GM23338 (cell line): ENCODE measurements at regions not wholly inside any gene's neighbourhood (a gene's known extent, or its start where the extent isn't known, plus 50 kb on each side); places are given as distances from the start of the nearest gene placed in this dataset.

ENCODE experiments used
- ATAC-seq: fragments of 200-7000 bp; cut with Tn5 transposase; 3 replicates; pipeline ENCODE4 v1.9.1; 2020
- DNase-seq: peaks from one replicate; pipeline ENCODE4 v3.0.0-alpha.2; 2015; ENCODE audit warnings: low spot score
- H2AFZ ChIP-seq: fragments of 200-600 bp; sonication (generic); 2 replicates; pipeline ENCODE4 v1.8.0; 2016; ENCODE audit warnings: antibody characterized with exemption, mild to moderate bottlenecking, moderate library complexity
- H3F3A ChIP-seq: fragments of 200-600 bp; sonication (generic); replicated peaks from 2 replicates; pipeline ENCODE4 v1.8.0; 2017; ENCODE audit warnings: antibody characterized with exemption, mixed run types, low read depth
- H3K27ac ChIP-seq: fragments of 200-600 bp; sonication (generic); 2 replicates; pipeline ENCODE4 v1.6.1; 2016; ENCODE audit warnings: low read depth
- H3K27me3 ChIP-seq: fragments of 200-600 bp; sonication (generic); 2 replicates; pipeline ENCODE4 v1.8.0; 2016; ENCODE audit warnings: mild to moderate bottlenecking, mixed run types, moderate library complexity; ENCODE audit not compliant: insufficient read depth
- H3K36me3 ChIP-seq: fragments of 200-600 bp; sonication (generic); 2 replicates; pipeline ENCODE4 v1.8.0; 2016; ENCODE audit warnings: mild to moderate bottlenecking; ENCODE audit not compliant: insufficient read depth
- H3K4me1 ChIP-seq: fragments of 200-600 bp; sonication (generic); 2 replicates; pipeline ENCODE4 v1.8.0; 2016; ENCODE audit warnings: mild to moderate bottlenecking, moderate library complexity; ENCODE audit not compliant: insufficient read depth
- H3K4me2 ChIP-seq: fragments of 200-600 bp; sonication (generic); 2 replicates; pipeline ENCODE4 v1.7.1; 2017; ENCODE audit warnings: mixed run types
- H3K4me3 ChIP-seq: fragments of 200-600 bp; sonication (generic); 2 replicates; pipeline ENCODE4 v1.6.1; 2016; ENCODE audit warnings: mixed run types
- H3K79me2 ChIP-seq: fragments of 200-600 bp; sonication (generic); replicated peaks from 2 replicates; pipeline ENCODE4 v1.8.0; 2017; ENCODE audit warnings: mild to moderate bottlenecking; ENCODE audit not compliant: insufficient read depth
- H3K9me2 ChIP-seq: fragments of 200-600 bp; sonication (generic); 2 replicates; pipeline ENCODE4 v1.8.0; 2017; ENCODE audit not compliant: insufficient read depth
- H4K20me1 ChIP-seq: fragments of 200-600 bp; sonication (generic); replicated peaks from 2 replicates; pipeline ENCODE4 v1.8.0; 2017; ENCODE audit warnings: mild to moderate bottlenecking; ENCODE audit not compliant: insufficient read depth
- H3K27ac Mint-ChIP-seq: 2 replicates; pipeline ENCODE4 v1.8.0; 2020; ENCODE audit warnings: inconsistent platforms, mild to moderate bottlenecking, moderate library complexity, mixed read lengths
- H3K27me3 Mint-ChIP-seq: 3 replicates; pipeline ENCODE4 v1.8.0; 2022; ENCODE audit warnings: low read depth, mild to moderate bottlenecking, moderate library complexity, mixed read lengths, inconsistent platforms; ENCODE audit not compliant: insufficient read depth, poor library complexity
- H3K36me3 Mint-ChIP-seq: 3 replicates; pipeline ENCODE4 v1.8.0; 2021; ENCODE audit warnings: low read depth, mild to moderate bottlenecking, inconsistent platforms, moderate library complexity, mixed read lengths
- H3K4me1 Mint-ChIP-seq: 3 replicates; pipeline ENCODE4 v1.8.0; 2020; ENCODE audit warnings: mild to moderate bottlenecking, inconsistent platforms, mixed read lengths
- H3K4me3 Mint-ChIP-seq: 3 replicates; pipeline ENCODE4 v1.8.0; 2021; ENCODE audit warnings: moderate library complexity, mild to moderate bottlenecking, inconsistent platforms, mixed read lengths
- H3K9me3 Mint-ChIP-seq: 3 replicates; pipeline ENCODE4 v1.8.0; 2020; ENCODE audit warnings: moderate library complexity, mild to moderate bottlenecking, inconsistent platforms, mixed read lengths
- CREB1 ChIP-seq: fragments of 250-450 bp; sonication (Bioruptor Pico); IDR thresholded peaks from 2 replicates; pipeline ENCODE4 v1.5.0; 2020; ENCODE audit warnings: low read depth, mild to moderate bottlenecking, moderate library complexity
- EZH2 ChIP-seq: fragments of 200-600 bp; sonication (generic); IDR thresholded peaks from one replicate; pipeline ENCODE4 v1.8.0; 2017; ENCODE audit warnings: antibody characterized with exemption, mild to moderate bottlenecking, low read depth; ENCODE audit not compliant: unreplicated experiment
- EZH2phosphoT487 ChIP-seq: fragments of 200-600 bp; sonication (generic); IDR thresholded peaks from one replicate; pipeline ENCODE4 v1.8.1; 2018; ENCODE audit warnings: antibody characterized with exemption; ENCODE audit not compliant: unreplicated experiment
- JUNB ChIP-seq: IDR thresholded peaks from one replicate; pipeline ENCODE4 v1.6.1; 2016; ENCODE audit warnings: antibody characterized with exemption; ENCODE audit not compliant: unreplicated experiment
- NANOG ChIP-seq: IDR thresholded peaks from 2 replicates; pipeline ENCODE4 v1.6.1; 2016; ENCODE audit warnings: antibody characterized with exemption, borderline replicate concordance
- POLR2AphosphoS5 ChIP-seq: IDR thresholded peaks from 2 replicates; pipeline ENCODE4 v1.6.1; 2016; ENCODE audit warnings: antibody characterized with exemption, low read depth
- STAT1 ChIP-seq: IDR thresholded peaks from one replicate; pipeline ENCODE4 v1.6.1; 2016; ENCODE audit warnings: antibody characterized with exemption; ENCODE audit not compliant: unreplicated experiment
- ZNF114 ChIP-seq: fragments of 250-450 bp; sonication (Bioruptor Pico); IDR thresholded peaks from 2 replicates; pipeline ENCODE4 v1.5.0; 2020; ENCODE audit warnings: mild to moderate bottlenecking, moderate library complexity
- ZNF331 ChIP-seq: fragments of 250-450 bp; sonication (Bioruptor Pico); IDR thresholded peaks from 2 replicates; pipeline ENCODE4 v1.5.0; 2020; ENCODE audit warnings: low read depth, mild to moderate bottlenecking, moderate library complexity
- TF ChIP-seq, protein P1 (sequence below): IDR thresholded peaks from 2 replicates; pipeline ENCODE4 v1.6.1; 2016; ENCODE audit warnings: antibody characterized with exemption
- TF ChIP-seq, protein P2 (sequence below): IDR thresholded peaks from one replicate; pipeline ENCODE4 v1.6.1; 2018; ENCODE audit warnings: antibody characterized with exemption; ENCODE audit not compliant: unreplicated experiment
- TF ChIP-seq, protein P3 (sequence below), 2 experiments: fragments of 200-600 bp in 1 of 2; sonication (generic) in 1 of 2; conservative IDR thresholded peaks; 2 replicates each; pipeline versions ENCODE4 v1.5.1 to v1.6.1; 2016 to 2017; ENCODE audit warnings: antibody characterized with exemption in 2 of 2, low read depth in 2 of 2, mild to moderate bottlenecking in 2 of 2, moderate library complexity in 1 of 2
- TF ChIP-seq, protein P4 (sequence below): fragments of 250-450 bp; sonication (Bioruptor Pico); IDR thresholded peaks from 2 replicates; pipeline ENCODE4 v1.5.0; 2020; ENCODE audit warnings: mild to moderate bottlenecking, moderate library complexity

DNA sequence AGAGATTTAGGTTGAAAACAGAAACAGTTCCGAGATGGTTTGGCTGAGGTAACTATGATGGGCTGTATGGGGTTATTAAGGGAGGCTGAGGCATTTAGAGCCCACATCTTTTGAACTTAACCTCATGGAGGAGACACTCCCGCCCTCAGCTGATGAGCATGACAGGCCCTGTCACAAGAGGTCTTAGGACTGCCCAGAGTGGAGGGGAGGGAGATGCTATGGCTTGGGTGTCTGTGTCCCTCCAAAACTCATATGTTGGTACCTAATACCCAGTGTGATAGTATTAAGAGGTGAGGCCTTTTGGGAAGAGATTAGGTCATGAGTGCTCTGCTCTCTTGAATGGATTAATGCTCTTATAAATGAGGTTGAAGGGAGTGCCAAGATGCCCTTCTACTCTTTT lies 126.6 kb downstream of the CDC5L start (continued):
- TF ChIP-seq STAT1: no peak

DNA sequence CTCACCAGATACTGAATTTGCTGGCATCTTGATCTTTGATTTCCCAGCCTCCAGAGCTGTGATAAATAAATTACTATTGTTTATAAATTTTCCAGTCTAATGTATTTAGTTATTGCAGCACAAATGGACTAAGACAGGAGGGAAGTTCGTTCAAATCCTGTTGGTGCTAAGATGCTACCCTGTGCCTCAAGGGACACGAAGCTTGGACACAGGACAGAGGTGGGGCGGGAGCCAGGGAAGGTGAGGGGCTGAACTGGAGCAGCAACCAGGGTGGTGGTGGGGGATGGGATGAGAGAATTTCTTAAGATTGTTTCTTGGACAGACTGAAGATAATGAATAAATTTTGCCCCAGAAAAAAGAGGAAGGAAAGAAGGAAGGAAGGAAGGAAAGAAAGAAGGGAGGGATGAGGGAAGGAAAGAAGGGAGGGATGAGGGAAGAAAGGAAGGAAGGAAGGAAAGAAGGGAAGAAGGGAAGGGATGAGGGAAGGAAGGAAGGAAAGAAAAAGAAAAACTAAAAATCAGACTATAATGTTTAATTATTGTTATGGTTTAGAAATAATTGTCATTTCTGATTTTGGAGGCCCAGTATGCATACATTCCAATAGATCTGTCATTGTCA lies 127.2 kb downstream of the CDC5L start:
- no peaks in the 10 kb centered on the region for H3K27me3 ChIP-seq
- no peaks in the 10 kb centered on the region for H3K4me1 ChIP-seq
- H3K79me2 ChIP-seq: no peaks in the 10 kb centered on the region
- no peaks in the 10 kb centered on the region for H4K20me1 ChIP-seq
- H3K9me2 ChIP-seq: no peaks in the 10 kb centered on the region
- Mint-ChIP-seq H3K4me3 (no peak overlapping the region), H3K27me3 (peaks cover 2% of the 10 kb centered on the region), H3K9me3 (peaks cover 4% of the 10 kb centered on the region; the same call in 2 of the 3 replicates), H3K4me1 (no peaks in the 10 kb centered on the region), H3K27ac (no peak overlapping the region), H3K36me3 (no peaks in the 10 kb centered on the region)
- no peaks in the 10 kb centered on the region for H3F3A ChIP-seq
- no peak overlapping the region for H3K4me3 ChIP-seq
- TF ChIP-seq NANOG (no peak), CREB1 (CRISPR knock-in tag) (no peak), EZH2phosphoT487 (no peak), JUNB (no peak), STAT1 (no peak), ZNF331 (no peak), EZH2 (no peak), ZNF114 (CRISPR knock-in tag) (no peak), POLR2AphosphoS5 (no peak)
- TF ChIP-seq, protein P1, sequence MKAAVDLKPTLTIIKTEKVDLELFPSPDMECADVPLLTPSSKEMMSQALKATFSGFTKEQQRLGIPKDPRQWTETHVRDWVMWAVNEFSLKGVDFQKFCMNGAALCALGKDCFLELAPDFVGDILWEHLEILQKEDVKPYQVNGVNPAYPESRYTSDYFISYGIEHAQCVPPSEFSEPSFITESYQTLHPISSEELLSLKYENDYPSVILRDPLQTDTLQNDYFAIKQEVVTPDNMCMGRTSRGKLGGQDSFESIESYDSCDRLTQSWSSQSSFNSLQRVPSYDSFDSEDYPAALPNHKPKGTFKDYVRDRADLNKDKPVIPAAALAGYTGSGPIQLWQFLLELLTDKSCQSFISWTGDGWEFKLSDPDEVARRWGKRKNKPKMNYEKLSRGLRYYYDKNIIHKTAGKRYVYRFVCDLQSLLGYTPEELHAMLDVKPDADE: no peak
- TF ChIP-seq, protein P2, sequence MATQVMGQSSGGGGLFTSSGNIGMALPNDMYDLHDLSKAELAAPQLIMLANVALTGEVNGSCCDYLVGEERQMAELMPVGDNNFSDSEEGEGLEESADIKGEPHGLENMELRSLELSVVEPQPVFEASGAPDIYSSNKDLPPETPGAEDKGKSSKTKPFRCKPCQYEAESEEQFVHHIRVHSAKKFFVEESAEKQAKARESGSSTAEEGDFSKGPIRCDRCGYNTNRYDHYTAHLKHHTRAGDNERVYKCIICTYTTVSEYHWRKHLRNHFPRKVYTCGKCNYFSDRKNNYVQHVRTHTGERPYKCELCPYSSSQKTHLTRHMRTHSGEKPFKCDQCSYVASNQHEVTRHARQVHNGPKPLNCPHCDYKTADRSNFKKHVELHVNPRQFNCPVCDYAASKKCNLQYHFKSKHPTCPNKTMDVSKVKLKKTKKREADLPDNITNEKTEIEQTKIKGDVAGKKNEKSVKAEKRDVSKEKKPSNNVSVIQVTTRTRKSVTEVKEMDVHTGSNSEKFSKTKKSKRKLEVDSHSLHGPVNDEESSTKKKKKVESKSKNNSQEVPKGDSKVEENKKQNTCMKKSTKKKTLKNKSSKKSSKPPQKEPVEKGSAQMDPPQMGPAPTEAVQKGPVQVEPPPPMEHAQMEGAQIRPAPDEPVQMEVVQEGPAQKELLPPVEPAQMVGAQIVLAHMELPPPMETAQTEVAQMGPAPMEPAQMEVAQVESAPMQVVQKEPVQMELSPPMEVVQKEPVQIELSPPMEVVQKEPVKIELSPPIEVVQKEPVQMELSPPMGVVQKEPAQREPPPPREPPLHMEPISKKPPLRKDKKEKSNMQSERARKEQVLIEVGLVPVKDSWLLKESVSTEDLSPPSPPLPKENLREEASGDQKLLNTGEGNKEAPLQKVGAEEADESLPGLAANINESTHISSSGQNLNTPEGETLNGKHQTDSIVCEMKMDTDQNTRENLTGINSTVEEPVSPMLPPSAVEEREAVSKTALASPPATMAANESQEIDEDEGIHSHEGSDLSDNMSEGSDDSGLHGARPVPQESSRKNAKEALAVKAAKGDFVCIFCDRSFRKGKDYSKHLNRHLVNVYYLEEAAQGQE: no peak
- TF ChIP-seq, protein P3, sequence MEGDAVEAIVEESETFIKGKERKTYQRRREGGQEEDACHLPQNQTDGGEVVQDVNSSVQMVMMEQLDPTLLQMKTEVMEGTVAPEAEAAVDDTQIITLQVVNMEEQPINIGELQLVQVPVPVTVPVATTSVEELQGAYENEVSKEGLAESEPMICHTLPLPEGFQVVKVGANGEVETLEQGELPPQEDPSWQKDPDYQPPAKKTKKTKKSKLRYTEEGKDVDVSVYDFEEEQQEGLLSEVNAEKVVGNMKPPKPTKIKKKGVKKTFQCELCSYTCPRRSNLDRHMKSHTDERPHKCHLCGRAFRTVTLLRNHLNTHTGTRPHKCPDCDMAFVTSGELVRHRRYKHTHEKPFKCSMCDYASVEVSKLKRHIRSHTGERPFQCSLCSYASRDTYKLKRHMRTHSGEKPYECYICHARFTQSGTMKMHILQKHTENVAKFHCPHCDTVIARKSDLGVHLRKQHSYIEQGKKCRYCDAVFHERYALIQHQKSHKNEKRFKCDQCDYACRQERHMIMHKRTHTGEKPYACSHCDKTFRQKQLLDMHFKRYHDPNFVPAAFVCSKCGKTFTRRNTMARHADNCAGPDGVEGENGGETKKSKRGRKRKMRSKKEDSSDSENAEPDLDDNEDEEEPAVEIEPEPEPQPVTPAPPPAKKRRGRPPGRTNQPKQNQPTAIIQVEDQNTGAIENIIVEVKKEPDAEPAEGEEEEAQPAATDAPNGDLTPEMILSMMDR (conservative IDR thresholded peaks at IDR 0.05; ENCODE audit: low read depth in 2 of 2): no peak
- TF ChIP-seq, protein P4, sequence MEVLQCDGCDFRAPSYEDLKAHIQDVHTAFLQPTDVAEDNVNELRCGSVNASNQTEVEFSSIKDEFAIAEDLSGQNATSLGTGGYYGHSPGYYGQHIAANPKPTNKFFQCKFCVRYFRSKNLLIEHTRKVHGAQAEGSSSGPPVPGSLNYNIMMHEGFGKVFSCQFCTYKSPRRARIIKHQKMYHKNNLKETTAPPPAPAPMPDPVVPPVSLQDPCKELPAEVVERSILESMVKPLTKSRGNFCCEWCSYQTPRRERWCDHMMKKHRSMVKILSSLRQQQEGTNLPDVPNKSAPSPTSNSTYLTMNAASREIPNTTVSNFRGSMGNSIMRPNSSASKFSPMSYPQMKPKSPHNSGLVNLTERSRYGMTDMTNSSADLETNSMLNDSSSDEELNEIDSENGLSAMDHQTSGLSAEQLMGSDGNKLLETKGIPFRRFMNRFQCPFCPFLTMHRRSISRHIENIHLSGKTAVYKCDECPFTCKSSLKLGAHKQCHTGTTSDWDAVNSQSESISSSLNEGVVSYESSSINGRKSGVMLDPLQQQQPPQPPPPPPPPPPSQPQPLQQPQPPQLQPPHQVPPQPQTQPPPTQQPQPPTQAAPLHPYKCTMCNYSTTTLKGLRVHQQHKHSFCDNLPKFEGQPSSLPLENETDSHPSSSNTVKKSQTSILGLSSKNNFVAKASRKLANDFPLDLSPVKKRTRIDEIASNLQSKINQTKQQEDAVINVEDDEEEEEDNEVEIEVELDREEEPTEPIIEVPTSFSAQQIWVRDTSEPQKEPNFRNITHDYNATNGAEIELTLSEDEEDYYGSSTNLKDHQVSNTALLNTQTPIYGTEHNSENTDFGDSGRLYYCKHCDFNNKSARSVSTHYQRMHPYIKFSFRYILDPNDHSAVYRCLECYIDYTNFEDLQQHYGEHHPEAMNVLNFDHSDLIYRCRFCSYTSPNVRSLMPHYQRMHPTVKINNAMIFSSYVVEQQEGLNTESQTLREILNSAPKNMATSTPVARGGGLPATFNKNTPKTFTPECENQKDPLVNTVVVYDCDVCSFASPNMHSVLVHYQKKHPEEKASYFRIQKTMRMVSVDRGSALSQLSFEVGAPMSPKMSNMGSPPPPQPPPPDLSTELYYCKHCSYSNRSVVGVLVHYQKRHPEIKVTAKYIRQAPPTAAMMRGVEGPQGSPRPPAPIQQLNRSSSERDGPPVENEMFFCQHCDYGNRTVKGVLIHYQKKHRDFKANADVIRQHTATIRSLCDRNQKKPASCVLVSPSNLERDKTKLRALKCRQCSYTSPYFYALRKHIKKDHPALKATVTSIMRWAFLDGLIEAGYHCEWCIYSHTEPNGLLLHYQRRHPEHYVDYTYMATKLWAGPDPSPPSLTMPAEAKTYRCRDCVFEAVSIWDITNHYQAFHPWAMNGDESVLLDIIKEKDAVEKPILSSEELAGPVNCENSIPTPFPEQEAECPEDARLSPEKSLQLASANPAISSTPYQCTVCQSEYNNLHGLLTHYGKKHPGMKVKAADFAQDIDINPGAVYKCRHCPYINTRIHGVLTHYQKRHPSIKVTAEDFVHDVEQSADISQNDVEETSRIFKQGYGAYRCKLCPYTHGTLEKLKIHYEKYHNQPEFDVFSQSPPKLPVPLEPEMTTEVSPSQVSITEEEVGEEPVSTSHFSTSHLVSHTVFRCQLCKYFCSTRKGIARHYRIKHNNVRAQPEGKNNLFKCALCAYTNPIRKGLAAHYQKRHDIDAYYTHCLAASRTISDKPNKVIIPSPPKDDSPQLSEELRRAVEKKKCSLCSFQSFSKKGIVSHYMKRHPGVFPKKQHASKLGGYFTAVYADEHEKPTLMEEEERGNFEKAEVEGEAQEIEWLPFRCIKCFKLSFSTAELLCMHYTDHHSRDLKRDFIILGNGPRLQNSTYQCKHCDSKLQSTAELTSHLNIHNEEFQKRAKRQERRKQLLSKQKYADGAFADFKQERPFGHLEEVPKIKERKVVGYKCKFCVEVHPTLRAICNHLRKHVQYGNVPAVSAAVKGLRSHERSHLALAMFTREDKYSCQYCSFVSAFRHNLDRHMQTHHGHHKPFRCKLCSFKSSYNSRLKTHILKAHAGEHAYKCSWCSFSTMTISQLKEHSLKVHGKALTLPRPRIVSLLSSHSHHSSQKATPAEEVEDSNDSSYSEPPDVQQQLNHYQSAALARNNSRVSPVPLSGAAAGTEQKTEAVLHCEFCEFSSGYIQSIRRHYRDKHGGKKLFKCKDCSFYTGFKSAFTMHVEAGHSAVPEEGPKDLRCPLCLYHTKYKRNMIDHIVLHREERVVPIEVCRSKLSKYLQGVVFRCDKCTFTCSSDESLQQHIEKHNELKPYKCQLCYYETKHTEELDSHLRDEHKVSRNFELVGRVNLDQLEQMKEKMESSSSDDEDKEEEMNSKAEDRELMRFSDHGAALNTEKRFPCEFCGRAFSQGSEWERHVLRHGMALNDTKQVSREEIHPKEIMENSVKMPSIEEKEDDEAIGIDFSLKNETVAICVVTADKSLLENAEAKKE: no peak
- H3K4me2 ChIP-seq: no peak overlapping the region
- H3K27ac ChIP-seq: no peak overlapping the region
- no peak overlapping the region for H2AFZ ChIP-seq
- ATAC-seq: no peak
- no peak for DNase-seq
- H3K36me3 ChIP-seq: no peaks in the 10 kb centered on the region
